ENCODE measurements at regions not wholly inside any gene's neighbourhood (a gene's known extent, or its start where the extent isn't known, plus 50 kb on each side); places are given as distances from the start of the nearest gene placed in this dataset.

DNA sequence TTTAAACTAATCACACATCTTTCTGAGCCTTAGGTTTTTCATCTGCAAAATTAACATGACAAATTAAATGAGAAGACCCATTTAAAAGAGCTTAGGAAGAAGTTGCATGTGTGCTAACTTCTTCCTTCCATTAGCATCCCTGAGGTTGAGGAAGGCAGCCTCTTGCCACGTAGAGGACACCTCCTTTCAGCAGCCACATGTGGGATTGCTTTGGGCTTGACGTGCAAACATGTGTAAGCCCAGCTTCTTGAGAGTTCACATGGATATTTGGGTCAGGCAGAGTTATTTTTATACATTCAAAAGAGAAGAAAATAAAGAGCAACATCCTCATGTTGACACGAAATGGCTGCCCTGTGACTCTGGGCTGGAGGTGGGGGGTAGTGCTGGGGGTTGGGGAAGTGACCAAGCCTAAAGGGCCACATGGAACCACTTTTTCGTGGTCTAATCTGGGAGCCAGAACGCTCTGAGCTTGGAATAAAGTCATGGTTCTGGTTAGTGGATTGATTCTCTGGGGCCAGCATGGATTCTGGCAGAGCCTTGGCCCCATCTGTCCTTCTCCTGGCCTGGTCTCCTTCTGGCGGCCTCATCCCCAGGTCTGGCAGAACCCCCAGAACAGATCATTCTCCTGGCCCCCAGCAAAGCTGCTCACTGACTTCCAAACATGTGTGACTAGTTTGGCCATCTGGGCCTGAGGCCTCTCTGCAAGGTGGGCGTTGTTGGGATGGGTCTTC is 137.1 kb upstream of the USP24 start:
- Mint-ChIP-seq H3K4me3 (no peak overlapping the region), H3K27me3 (ENCODE audit: low read depth, poor library complexity) (peaks cover 23% of the 10 kb centered on the region), H3K27ac (peak overlapping the region; percentile 47), H3K9me3 (no peaks in the 10 kb centered on the region), H3K4me1 (no peaks in the 10 kb centered on the region), H3K36me3 (ENCODE audit: low read depth) (no peaks in the 10 kb centered on the region)
- no peak for DNase-seq
- TF ChIP-seq, protein P1, sequence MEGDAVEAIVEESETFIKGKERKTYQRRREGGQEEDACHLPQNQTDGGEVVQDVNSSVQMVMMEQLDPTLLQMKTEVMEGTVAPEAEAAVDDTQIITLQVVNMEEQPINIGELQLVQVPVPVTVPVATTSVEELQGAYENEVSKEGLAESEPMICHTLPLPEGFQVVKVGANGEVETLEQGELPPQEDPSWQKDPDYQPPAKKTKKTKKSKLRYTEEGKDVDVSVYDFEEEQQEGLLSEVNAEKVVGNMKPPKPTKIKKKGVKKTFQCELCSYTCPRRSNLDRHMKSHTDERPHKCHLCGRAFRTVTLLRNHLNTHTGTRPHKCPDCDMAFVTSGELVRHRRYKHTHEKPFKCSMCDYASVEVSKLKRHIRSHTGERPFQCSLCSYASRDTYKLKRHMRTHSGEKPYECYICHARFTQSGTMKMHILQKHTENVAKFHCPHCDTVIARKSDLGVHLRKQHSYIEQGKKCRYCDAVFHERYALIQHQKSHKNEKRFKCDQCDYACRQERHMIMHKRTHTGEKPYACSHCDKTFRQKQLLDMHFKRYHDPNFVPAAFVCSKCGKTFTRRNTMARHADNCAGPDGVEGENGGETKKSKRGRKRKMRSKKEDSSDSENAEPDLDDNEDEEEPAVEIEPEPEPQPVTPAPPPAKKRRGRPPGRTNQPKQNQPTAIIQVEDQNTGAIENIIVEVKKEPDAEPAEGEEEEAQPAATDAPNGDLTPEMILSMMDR (IDR thresholded peaks at IDR 0.05) = no peak

GRCh38 chr1:55348356-55348755 is 133.2 kb upstream of the USP24 start:
- TF ChIP-seq, protein P1 (IDR thresholded peaks at IDR 0.05) = no peak
- peaks cover 3% of the 10 kb centered on the region for H3K9me3 Mint-ChIP-seq
- H3K4me1 Mint-ChIP-seq = no peaks in the 10 kb centered on the region
- no peak for DNase-seq
- H3K36me3 Mint-ChIP-seq (ENCODE audit: low read depth) = no peaks in the 10 kb centered on the region
- peaks cover 12% of the 10 kb centered on the region for H3K27me3 Mint-ChIP-seq (ENCODE audit: low read depth, poor library complexity)
- H3K27ac Mint-ChIP-seq = no peak overlapping the region
- no peak overlapping the region for H3K4me3 Mint-ChIP-seq

- no peak overlapping the region for H3K4me3 Mint-ChIP-seq
- H3K4me1 Mint-ChIP-seq = no peaks in the 10 kb centered on the region
- H3K9me3 Mint-ChIP-seq = peaks cover 7% of the 10 kb centered on the region
- no peak for DNase-seq
- no peaks in the 10 kb centered on the region for H3K36me3 Mint-ChIP-seq (ENCODE audit: low read depth)
- H3K27ac Mint-ChIP-seq = no peak overlapping the region
- TF ChIP-seq, protein P1 (IDR thresholded peaks at IDR 0.05) = no peak
- peaks cover 12% of the 10 kb centered on the region for H3K27me3 Mint-ChIP-seq (ENCODE audit: low read depth, poor library complexity)
Measured at GRCh38 chr1:55347866-55348265, 132.7 kb upstream of the USP24 start.

DNA sequence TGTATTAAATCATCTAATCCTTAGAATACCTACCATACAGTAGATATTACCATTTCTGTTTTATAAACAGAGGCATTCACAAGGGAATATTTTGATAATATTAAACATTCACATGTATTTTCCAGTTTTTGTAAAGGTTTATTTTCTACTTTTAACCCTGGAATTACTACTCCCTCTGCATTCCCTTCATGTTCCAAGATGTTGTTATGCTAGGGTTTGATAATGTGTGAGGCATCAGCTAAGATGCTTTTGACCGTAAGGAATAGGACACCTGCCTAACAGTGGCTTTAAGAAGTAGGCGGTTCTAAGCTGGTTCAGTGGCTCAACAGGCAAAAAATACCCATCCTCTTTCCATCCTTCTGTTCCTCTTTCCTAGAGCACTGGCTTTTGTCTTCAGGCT is 131.9 kb upstream of the USP24 start:
- Mint-ChIP-seq H3K4me3 (no peak overlapping the region), H3K4me1 (no peaks in the 10 kb centered on the region), H3K9me3 (peaks cover 7% of the 10 kb centered on the region), H3K27me3 (ENCODE audit: low read depth, poor library complexity) (peaks cover 14% of the 10 kb centered on the region), H3K36me3 (ENCODE audit: low read depth) (no peaks in the 10 kb centered on the region), H3K27ac (no peak overlapping the region)
- DNase-seq = no peak
- TF ChIP-seq, protein P1 (IDR thresholded peaks at IDR 0.05) = no peak

- DNase-seq = no peak
- Mint-ChIP-seq H3K36me3 (ENCODE audit: low read depth) (no peaks in the 10 kb centered on the region), H3K27me3 (ENCODE audit: low read depth, poor library complexity) (peaks cover 14% of the 10 kb centered on the region), H3K9me3 (peaks cover 7% of the 10 kb centered on the region), H3K4me1 (no peaks in the 10 kb centered on the region), H3K27ac (no peak overlapping the region), H3K4me3 (no peak overlapping the region)
- TF ChIP-seq, protein P1 (IDR thresholded peaks at IDR 0.05) = no peak
Measured at GRCh38 chr1:55346586-55346985, 131.4 kb upstream of the USP24 start.

DNA sequence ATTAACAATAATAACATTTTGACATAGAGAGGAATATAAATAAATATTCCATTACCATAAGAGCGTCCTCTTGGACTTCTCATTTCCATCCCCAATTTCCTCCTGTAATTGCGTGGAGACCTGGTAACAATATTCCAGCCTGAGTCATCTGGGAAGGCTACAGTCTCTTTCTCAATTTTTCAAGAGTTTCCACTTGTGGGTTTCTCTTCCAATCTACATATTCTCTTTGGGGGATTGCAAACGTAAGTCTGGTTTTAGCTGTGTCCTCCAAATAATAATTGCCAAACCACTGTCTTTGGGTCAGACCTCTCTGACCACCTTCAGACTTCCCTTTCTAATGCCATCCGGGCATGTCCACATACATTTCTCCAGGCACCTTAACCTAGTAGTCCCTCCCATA is 124.5 kb upstream of the USP24 start:
- peaks cover 6% of the 10 kb centered on the region for H3K36me3 Mint-ChIP-seq (ENCODE audit: low read depth)
- H3K27ac Mint-ChIP-seq = no peak overlapping the region
- peaks cover 34% of the 10 kb centered on the region for H3K9me3 Mint-ChIP-seq
- peaks cover 2% of the 10 kb centered on the region for H3K27me3 Mint-ChIP-seq (ENCODE audit: low read depth, poor library complexity)
- DNase-seq = no peak
- no peak overlapping the region for H3K4me3 Mint-ChIP-seq
- TF ChIP-seq, protein P1 (IDR thresholded peaks at IDR 0.05) = no peak
- no peaks in the 10 kb centered on the region for H3K4me1 Mint-ChIP-seq

All from nephron progenitor cell (in vitro differentiated cells).